ENCODE measurements at regions not wholly inside any gene's neighbourhood (a gene's known extent, or its start where the extent isn't known, plus 50 kb on each side); places are given as distances from the start of the nearest gene placed in this dataset.

DNA sequence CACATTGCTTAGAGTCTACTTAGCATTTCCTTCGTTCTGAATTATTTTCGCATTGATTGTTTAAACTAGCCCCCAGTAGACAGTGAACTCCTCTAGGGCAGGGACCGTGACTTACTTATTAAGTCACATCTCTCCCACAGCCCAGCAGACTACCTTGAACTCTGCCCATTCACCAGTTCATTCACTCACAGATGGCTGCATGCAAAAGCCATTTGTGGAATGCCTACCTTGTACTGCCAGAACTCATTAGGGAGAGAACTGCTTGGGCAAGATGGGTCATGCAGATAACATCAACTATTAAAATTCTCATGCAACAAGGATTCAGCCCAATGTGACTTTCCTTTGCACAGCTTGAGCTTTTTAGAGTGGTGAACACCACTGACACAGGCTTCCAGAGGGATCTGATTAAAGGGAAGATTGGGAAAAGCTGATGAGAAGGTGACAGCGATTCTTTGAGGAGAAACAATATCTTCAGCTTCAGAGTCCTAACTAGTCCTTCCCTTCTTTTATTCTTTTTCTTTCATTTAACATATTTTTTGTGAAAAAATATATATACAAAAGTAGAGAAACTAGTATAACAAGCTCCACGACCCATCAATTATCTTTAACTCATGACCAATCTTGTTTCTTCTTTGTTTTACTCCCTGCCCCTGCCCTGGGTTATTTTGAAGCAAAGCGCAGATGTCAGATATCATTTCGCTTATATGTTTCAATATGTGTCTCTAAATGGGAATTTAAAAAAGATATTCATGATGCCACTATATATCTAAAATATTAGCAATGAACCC, 273.9 kb downstream of the CDC5L start:
- no peaks in the 10 kb centered on the region for H3K27me3 Mint-ChIP-seq (ENCODE audit: insufficient read depth, unreplicated experiment)
- no peak overlapping the region for H3K4me3 Mint-ChIP-seq (ENCODE audit: unreplicated experiment)
- ChIA-PET CTCF (interaction anchor here (0.5 to 2.0 kb wide), 9 partner anchors 13 to 1748 kb away, joined by 3 to 6 read pairs (median 4); no protein-coding TSS in a partner anchor), POLR2A (interaction anchor here (1.0 kb wide), 2 partner anchors 11 to 1059 kb away, joined by 3 read pairs; no protein-coding TSS in a partner anchor)
- no peak overlapping the region for H3K27ac Mint-ChIP-seq (ENCODE audit: low read depth, unreplicated experiment)
- no peak for DNase-seq (ENCODE audit: unreplicated experiment)
- intact Hi-C loops (cut with micrococcal nuclease) = no loop called here
- H3K9me3 Mint-ChIP-seq (ENCODE audit: unreplicated experiment) = no peaks in the 10 kb centered on the region
- peaks cover 20% of the 10 kb centered on the region for H3K4me1 Mint-ChIP-seq (ENCODE audit: insufficient read depth, unreplicated experiment)
- TF ChIP-seq, protein P1, sequence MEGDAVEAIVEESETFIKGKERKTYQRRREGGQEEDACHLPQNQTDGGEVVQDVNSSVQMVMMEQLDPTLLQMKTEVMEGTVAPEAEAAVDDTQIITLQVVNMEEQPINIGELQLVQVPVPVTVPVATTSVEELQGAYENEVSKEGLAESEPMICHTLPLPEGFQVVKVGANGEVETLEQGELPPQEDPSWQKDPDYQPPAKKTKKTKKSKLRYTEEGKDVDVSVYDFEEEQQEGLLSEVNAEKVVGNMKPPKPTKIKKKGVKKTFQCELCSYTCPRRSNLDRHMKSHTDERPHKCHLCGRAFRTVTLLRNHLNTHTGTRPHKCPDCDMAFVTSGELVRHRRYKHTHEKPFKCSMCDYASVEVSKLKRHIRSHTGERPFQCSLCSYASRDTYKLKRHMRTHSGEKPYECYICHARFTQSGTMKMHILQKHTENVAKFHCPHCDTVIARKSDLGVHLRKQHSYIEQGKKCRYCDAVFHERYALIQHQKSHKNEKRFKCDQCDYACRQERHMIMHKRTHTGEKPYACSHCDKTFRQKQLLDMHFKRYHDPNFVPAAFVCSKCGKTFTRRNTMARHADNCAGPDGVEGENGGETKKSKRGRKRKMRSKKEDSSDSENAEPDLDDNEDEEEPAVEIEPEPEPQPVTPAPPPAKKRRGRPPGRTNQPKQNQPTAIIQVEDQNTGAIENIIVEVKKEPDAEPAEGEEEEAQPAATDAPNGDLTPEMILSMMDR (IDR thresholded peaks at IDR 0.05; ENCODE audit: unreplicated experiment) = no peak
- peaks cover 6% of the 10 kb centered on the region for H3K36me3 Mint-ChIP-seq (ENCODE audit: insufficient read depth, unreplicated experiment)
- no TSS peak for BruUV-seq (replicated peaks)

DNA sequence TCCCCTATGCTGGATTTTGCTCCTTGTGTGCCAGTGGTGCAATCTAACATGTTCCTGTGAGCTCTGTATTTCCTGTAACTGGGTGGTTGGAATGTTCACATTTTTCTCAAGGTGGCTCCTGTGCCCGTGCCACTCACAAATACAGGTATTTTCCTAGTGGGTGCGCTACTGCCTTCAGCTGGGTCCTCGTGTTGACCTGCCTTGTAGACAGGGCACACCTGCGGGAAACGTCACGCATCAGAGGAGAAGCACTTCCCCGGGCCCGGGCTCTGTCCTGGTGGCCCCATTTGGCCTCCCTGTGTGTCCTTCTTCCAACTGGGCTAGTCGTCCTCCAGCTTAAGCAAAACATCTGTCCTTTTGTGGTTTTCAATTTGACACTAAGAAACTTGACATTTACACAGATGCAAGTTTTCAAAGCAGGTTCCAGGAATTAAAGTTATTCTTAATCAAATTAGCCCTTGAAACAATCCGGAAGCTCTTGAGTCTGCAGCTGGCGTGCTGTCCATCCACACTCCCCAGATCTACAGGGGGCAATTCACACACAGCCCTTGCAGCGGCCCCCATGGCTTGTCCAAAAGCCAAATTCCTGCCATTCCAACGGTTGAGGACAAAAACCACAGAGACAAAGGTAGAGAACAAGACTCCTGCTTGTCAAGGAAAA, 275.1 kb downstream of the CDC5L start:
- DNase-seq (ENCODE audit: unreplicated experiment) = no peak
- no TSS peak for BruUV-seq (replicated peaks)
- H3K27ac Mint-ChIP-seq (ENCODE audit: low read depth, unreplicated experiment) = peak overlapping the region; percentile 31
- TF ChIP-seq, protein P1 (IDR thresholded peaks at IDR 0.05; ENCODE audit: unreplicated experiment) = no peak
- ChIA-PET CTCF (interaction anchor here (0.6 to 1.7 kb wide), 9 partner anchors 9 to 1901 kb away, joined by 3 to 8 read pairs (median 3); no protein-coding TSS in a partner anchor), POLR2A (interaction anchor here (0.6 to 1.0 kb wide), 2 partner anchors 10 to 263 kb away, joined by 3 to 4 read pairs; no protein-coding TSS in a partner anchor)
- intact Hi-C loops (cut with micrococcal nuclease) = no loop called here
- peaks cover 6% of the 10 kb centered on the region for H3K36me3 Mint-ChIP-seq (ENCODE audit: insufficient read depth, unreplicated experiment)
- no peaks in the 10 kb centered on the region for H3K27me3 Mint-ChIP-seq (ENCODE audit: insufficient read depth, unreplicated experiment)
- no peak overlapping the region for H3K4me3 Mint-ChIP-seq (ENCODE audit: unreplicated experiment)
- peaks cover 20% of the 10 kb centered on the region for H3K4me1 Mint-ChIP-seq (ENCODE audit: insufficient read depth, unreplicated experiment)
- H3K9me3 Mint-ChIP-seq (ENCODE audit: unreplicated experiment) = no peaks in the 10 kb centered on the region

DNA sequence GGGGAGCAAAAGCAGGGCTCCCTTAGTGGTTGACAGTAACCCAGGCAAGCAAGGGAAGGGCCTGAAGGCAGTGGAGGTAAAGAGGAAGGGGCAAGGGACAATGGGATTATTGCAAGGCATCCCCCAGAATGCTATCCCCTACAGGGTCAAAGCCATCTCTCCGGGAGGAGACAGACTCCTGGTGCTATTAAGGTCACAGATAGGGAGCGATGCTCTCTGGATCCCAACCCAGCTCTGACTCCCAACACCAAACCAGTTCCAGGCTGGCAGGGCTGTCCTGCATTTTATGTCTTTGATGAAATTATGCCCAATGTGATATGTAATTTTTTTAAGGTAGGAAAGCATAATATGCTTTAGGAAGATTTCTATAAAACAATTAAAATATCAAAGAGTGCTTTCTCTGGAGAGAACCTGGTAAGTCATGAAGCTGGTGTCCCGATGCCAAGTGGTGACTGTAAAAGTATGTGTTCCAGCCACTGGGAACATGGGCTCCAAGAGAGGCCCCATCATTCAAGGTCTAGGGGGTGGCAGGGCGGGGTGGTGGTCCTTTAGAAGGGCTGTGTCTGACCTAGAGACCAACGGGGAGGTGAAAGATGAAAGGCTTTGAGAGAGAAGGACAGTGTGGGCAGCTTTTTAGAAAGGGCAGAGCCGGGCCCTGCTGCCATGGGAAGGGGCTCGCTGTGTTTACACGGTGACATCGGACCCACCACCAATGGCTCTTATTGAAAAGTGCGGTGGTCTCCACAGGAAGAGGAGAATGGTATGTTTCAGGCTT, 276.5 kb downstream of the CDC5L start:
- peak overlapping the region; percentile 31 for H3K27ac Mint-ChIP-seq (ENCODE audit: low read depth, unreplicated experiment)
- ChIA-PET CTCF (interaction anchor here (0.6 to 1.1 kb wide), 3 partner anchors 12 to 1050 kb away, joined by 3 read pairs; no protein-coding TSS in a partner anchor), POLR2A (no interaction called here)
- no peak for DNase-seq (ENCODE audit: unreplicated experiment)
- H3K27me3 Mint-ChIP-seq (ENCODE audit: insufficient read depth, unreplicated experiment) = no peaks in the 10 kb centered on the region
- H3K9me3 Mint-ChIP-seq (ENCODE audit: unreplicated experiment) = no peaks in the 10 kb centered on the region
- BruUV-seq (replicated peaks) = no TSS peak
- no peak overlapping the region for H3K4me3 Mint-ChIP-seq (ENCODE audit: unreplicated experiment)
- peaks cover 20% of the 10 kb centered on the region for H3K4me1 Mint-ChIP-seq (ENCODE audit: insufficient read depth, unreplicated experiment)
- TF ChIP-seq, protein P1 (IDR thresholded peaks at IDR 0.05; ENCODE audit: unreplicated experiment) = no peak
- intact Hi-C loops (cut with micrococcal nuclease) = no loop called here
- H3K36me3 Mint-ChIP-seq (ENCODE audit: insufficient read depth, unreplicated experiment) = peaks cover 6% of the 10 kb centered on the region

Data from MCF 10A (cell line).